ENCODE measurements at regions not wholly inside any gene's neighbourhood (a gene's known extent, or its start where the extent isn't known, plus 50 kb on each side); places are given as distances from the start of the nearest gene placed in this dataset.
A peak's percentile ranks its signal among the peaks of the same experiment; 100 is the strongest.
"Not testable (repeated sequence)": the region's sequence is repeated elsewhere in the genome, so short reads cannot be mapped to it uniquely, and the experiment has no call there.

DNA sequence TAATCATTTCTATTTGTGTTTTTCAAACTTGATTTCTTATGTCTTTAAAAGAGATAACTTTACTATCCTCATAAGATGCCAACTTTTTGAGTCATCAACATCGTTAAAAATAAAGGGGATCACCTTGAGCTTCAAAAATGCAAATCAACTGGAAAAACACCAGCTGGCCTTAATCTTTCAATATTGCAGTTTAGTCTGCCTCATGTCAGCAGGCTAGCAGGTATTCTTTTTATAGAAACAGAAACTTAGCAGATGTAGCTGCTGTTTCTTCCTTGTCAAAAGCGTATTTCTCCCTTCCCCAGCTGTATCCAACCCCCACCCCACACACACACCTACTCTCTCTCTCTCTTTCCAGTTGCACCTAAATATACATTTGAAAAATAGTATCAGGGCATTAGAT, 154.1 kb upstream of the ZNF804A start:
- Histone ChIP-seq H3K4me1 (replicated peaks in 1 of 2) (no peaks in the 10 kb centered on the region), H3K27ac (no peak overlapping the region), H3K4me3 (no peak overlapping the region)
- ATAC-seq (replicated peaks in 6 of 8): no peak
- in situ Hi-C loops (cut with MboI; ENCODE audit: low pct_unique_long_range_greater_than_20kb in 2 of 9, low sequenced_read_pairs in 9 of 9, unreplicated experiment in 9 of 9): no loop called here
- WGBS, 10 experiments: 0 to 92% (median 59%) methylated on average over 1 to 2 of the region's 2 CpGs

DNA sequence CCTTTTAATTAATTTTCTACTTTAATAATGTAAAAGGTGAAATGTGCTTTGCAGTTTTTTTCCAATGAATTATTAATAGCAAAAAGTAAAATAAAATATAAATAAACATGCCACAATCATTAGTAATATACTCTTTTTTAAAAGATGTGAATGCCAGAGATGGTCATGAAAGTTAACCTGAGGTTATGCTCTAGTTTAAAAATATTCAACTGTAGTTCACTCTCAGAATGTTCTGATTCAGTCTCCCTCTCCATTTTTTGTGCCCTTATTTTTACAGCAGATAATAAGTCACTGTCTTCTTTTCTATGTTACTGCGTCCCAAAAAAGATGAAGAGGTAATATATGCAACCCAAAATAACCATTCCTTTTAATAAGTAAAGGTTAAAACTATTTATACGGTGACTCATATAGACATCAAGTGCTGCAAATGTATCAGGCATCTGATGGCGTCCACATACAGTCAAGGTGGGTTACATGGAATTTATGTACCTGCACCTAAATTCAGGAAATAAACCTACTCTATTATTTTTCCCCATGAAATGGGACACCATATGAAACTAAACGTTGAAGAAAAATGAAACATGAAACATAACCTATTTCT, 153.6 kb upstream of the ZNF804A start:
- Histone ChIP-seq H3K4me3 (no peak overlapping the region), H3K4me1 (replicated peaks in 1 of 2) (no peaks in the 10 kb centered on the region), H3K27ac (no peak overlapping the region)
- WGBS, 10 experiments: 15 to 97% (median 63%) methylated on average over 1 to 4 of the region's 4 CpGs; no CpG with 5 or more reads in 1 of the 10 experiments
- in situ Hi-C loops (cut with MboI; ENCODE audit: low pct_unique_long_range_greater_than_20kb in 2 of 9, low sequenced_read_pairs in 9 of 9, unreplicated experiment in 9 of 9): no loop called here
- no peak for ATAC-seq (replicated peaks in 6 of 8)

DNA sequence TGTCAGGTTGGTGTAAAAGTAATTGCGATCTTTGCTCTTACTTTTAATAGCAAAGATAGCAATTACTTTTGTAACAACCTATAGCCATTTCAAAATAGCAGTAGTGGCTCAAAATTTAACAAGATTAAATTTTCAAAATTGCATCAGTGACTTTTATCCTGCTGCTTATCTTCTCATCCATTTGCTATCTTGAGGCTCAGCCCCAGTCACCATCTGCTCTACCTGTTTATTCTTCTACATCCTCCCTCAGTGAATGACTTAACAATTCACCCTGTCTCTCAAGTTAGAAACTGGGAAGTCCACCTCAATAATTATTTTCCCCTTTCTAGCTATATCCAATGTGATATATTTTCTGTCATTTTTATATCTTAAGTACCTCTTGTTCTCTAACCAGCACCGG, 148.6 kb upstream of the ZNF804A start:
- no peak overlapping the region for H3K4me3 ChIP-seq
- no peak overlapping the region for H3K27ac ChIP-seq
- no peaks in the 10 kb centered on the region for H3K4me1 ChIP-seq (replicated peaks in 1 of 2)
- ATAC-seq (replicated peaks in 6 of 8): no peak
- in situ Hi-C loops (cut with MboI; ENCODE audit: low pct_unique_long_range_greater_than_20kb in 2 of 9, low sequenced_read_pairs in 9 of 9, unreplicated experiment in 9 of 9): no loop called here
- 22 to 100% (median 77%) methylated on average over 1 to 2 of the region's 2 CpGs for WGBS, 10 experiments

DNA sequence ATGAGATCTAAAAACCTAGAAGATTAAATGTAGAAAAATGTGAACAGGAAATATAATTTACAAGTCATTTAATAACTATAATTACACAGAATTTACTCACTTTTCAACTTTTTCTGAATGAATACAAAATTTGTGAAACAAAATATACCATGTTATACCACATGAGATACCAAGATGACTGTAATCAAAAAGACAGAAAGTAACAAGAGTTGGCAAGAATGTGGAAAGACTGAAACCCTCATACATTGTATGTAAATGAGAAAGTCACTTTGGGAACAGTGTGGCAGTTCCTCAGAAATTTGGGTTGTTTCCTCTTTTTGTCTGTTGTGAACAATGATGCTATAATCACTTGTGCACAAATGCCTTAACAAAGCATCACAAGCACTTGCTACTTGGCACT, 145.4 kb upstream of the ZNF804A start:
- in situ Hi-C loops (cut with MboI; ENCODE audit: low pct_unique_long_range_greater_than_20kb in 2 of 9, low sequenced_read_pairs in 9 of 9, unreplicated experiment in 9 of 9): no loop called here
- Histone ChIP-seq H3K4me3 (no peak overlapping the region), H3K4me1 (replicated peaks in 1 of 2) (no peaks in the 10 kb centered on the region), H3K27ac (no peak overlapping the region)
- ATAC-seq (replicated peaks in 6 of 8): no peak

DNA sequence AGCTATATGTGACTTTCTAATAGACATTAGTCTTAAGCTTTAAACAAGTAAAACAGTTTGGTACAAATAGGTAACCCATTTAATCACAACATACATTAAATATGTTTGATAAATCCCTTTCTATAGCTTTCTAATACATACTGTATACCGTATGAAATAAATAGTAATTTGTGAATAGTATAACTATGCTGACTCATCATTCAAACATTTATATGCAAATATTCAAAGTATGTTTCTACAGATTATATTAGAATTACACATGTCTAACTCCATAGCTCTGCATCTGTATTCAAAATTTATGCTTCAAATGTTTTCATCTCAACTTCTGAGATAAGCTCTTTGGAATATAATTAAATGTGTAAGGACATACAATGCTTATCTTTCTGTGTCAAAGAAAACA, 142.7 kb upstream of the ZNF804A start:
- in situ Hi-C loops (cut with MboI; ENCODE audit: low pct_unique_long_range_greater_than_20kb in 2 of 9, low sequenced_read_pairs in 9 of 9, unreplicated experiment in 9 of 9): no loop called here
- ATAC-seq (replicated peaks in 6 of 8): peak in 1 of 8 experiments; percentile 65
- H3K4me3 ChIP-seq: no peak overlapping the region
- WGBS, 10 experiments: 0 to 100% (median 70%) methylated on average over 1 of the region's 1 CpG; no CpG with 5 or more reads in 2 of the 10 experiments
- no peak overlapping the region for H3K27ac ChIP-seq
- H3K4me1 ChIP-seq (replicated peaks in 1 of 2): no peaks in the 10 kb centered on the region

DNA sequence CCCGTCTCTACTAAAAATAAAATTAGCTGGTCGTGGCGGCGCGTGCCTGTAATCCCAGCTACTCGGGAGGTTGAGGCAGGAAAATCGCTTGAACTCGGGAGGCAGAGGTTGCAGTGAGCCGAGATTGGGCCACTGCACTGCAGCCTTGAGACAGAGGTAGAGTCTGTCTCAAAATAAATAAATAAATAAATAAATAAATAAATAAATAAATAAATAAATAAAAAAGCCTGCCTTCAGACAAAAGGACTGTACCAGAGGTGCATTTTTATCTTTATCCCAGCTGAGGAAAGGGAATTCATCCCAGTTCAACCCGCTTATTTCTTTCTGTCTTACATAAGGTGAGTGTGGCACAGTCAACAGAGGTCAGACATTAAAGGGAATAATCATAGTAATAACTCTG, 141.6 kb upstream of the ZNF804A start:
- H3K4me1 ChIP-seq (replicated peaks in 1 of 2); in situ Hi-C loops (cut with MboI; ENCODE audit: low pct_unique_long_range_greater_than_20kb in 2 of 9, low sequenced_read_pairs in 9 of 9, unreplicated experiment in 9 of 9); H3K27ac ChIP-seq; H3K4me3 ChIP-seq; ATAC-seq (replicated peaks in 6 of 8): not testable (repeated sequence)
- WGBS, 10 experiments: 29 to 100% (median 87%) methylated on average over 1 to 10 of the region's 10 CpGs

DNA sequence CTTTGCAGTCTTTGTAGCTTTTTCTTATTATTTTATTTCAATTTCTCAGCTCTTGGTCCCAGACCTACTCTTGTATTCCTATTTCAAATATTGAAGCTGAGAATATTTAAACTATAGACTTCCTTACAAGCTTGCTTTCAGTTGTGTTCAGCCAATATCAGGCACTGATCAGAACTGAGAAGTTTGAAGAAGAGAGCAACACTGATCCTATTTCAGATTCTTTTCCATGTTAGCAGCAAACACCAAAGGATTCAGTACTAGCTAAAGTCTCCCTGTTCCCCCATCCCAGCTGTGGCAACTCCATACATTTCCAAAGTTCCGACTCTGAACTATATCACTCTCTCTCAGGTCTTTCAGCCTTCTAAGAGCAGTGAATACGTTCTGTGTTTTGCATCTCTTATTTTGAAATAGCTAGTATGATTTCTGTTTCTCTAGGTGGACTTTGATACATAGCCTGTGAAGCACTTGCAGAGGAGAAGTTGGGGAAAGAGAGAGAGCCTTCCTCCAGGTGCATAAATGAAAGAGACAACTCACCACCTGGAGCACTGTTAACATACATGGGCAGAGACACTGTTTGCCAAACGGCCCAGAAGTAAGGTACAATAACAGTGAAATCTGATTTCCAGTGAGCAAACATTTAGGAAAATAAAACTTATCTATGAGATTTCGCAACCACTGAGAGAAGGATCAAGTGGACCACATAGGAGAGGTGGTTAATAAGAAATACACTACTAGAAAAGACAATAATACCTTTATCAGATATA, 135.0 kb upstream of the ZNF804A start:
- Histone ChIP-seq H3K4me1 (replicated peaks in 1 of 2) (no peaks in the 10 kb centered on the region), H3K27ac (no peak overlapping the region), H3K4me3 (no peak overlapping the region)
- in situ Hi-C loops (cut with MboI; ENCODE audit: low pct_unique_long_range_greater_than_20kb in 2 of 9, low sequenced_read_pairs in 9 of 9, unreplicated experiment in 9 of 9): no loop called here
- WGBS, 10 experiments: 0 to 100% (median 50%) methylated on average over 1 to 4 of the region's 4 CpGs; no CpG with 5 or more reads in 1 of the 10 experiments
- no peak for ATAC-seq (replicated peaks in 6 of 8)

DNA sequence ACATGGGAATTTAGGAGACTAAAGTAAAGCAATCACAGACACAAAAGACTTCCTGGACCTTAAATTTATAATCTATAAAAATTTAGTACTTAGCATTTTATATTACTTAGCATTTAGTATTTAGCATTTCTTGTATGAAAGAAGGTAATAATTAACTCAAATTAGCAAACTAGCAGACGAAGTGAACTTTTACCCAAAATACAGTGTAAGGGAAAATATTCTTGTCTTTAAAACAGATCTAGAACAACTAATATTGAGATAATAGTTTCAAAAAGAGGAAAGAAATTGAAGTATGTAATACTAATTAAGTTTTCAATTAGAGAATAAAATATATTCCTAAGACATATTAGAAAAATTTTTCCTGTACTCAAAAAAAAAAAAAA, 134.5 kb upstream of the ZNF804A start:
- Histone ChIP-seq H3K27ac (no peak overlapping the region), H3K4me1 (replicated peaks in 1 of 2) (no peaks in the 10 kb centered on the region), H3K4me3 (no peak overlapping the region)
- no peak for ATAC-seq (replicated peaks in 6 of 8)
- in situ Hi-C loops (cut with MboI; ENCODE audit: low pct_unique_long_range_greater_than_20kb in 2 of 9, low sequenced_read_pairs in 9 of 9, unreplicated experiment in 9 of 9): no loop called here
- 0 to 88% (median 60%) methylated on average over 1 of the region's 1 CpG; no CpG with 5 or more reads in 1 of the 10 experiments for WGBS, 10 experiments

DNA sequence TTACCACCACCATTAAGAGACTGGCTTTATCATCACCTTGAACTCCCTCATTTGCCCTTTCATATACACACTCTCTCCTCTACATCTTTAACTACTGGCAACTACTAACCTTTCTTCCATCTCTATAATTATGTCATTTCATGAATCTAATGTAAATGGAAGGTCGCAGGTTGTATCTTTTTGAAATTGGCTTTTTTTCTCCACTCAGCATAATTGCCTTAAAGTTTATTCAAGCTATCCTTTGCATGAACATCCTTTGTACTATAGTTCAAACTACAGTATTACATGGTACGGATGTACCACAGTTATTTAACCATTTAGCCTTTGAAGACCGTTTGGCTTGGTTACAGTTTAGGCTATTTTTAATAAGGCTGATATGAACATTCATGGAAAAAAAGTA, 129.5 kb upstream of the ZNF804A start:
- in situ Hi-C loops (cut with MboI; ENCODE audit: low pct_unique_long_range_greater_than_20kb in 2 of 9, low sequenced_read_pairs in 9 of 9, unreplicated experiment in 9 of 9): no loop called here
- WGBS, 10 experiments: 0 to 94% (median 31%) methylated on average over 1 to 3 of the region's 3 CpGs; no CpG with 5 or more reads in 1 of the 10 experiments
- H3K4me1 ChIP-seq (replicated peaks in 1 of 2): no peaks in the 10 kb centered on the region
- ATAC-seq (replicated peaks in 6 of 8): peak in 1 of 8 experiments; percentile 60
- H3K27ac ChIP-seq: no peak overlapping the region
- no peak overlapping the region for H3K4me3 ChIP-seq

DNA sequence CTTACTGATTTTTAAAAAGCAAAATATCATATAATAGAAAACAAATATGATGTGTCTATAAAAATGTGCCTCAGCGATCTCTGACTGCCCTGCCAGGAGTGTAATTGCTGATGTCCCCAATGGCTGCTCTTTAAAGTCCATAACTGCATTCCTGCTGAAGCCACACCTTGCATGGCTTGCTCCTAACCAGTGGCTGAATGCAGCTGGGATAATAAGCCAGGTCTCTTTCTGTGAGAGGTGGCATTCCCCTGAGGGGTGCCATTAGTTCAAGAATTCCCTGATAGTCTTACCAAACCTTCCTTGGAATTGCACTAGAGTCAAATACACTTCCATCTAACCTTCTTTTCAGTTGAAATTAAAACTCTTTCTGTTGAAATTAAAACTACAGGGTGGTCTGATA, 125.8 kb upstream of the ZNF804A start:
- Histone ChIP-seq H3K27ac (no peak overlapping the region), H3K4me3 (no peak overlapping the region), H3K4me1 (replicated peaks in 1 of 2) (no peaks in the 10 kb centered on the region)
- ATAC-seq (replicated peaks in 6 of 8): no peak
- in situ Hi-C loops (cut with MboI; ENCODE audit: low pct_unique_long_range_greater_than_20kb in 2 of 9, low sequenced_read_pairs in 9 of 9, unreplicated experiment in 9 of 9): no loop called here
- 0 to 100% (median 50%) methylated on average over 1 of the region's 1 CpG; no CpG with 5 or more reads in 3 of the 10 experiments for WGBS, 10 experiments

DNA sequence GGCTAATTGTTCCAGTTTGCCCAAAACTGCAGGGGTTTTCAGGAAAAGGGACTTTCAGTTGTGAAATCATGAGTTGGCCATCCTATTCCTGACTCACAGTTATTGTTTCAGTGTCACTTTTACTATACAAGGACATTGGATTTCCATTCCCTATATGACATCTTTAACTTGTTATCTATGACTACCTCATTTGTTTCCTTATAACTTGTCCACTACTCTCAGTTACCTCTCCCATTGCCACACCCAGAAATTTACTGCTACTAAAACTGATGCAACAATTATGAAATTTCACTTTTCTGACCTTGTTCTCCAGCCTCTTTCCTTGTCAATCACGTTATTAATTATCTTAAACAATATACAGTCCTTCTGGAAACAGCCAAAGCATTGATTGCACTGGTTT, 116.5 kb upstream of the ZNF804A start:
- ATAC-seq (replicated peaks in 6 of 8): no peak
- in situ Hi-C loops (cut with MboI; ENCODE audit: low pct_unique_long_range_greater_than_20kb in 2 of 9, low sequenced_read_pairs in 9 of 9, unreplicated experiment in 9 of 9): no loop called here
- 0 to 80% (median 50%) methylated on average over 1 of the region's 1 CpG; no CpG with 5 or more reads in 1 of the 10 experiments for WGBS, 10 experiments

DNA sequence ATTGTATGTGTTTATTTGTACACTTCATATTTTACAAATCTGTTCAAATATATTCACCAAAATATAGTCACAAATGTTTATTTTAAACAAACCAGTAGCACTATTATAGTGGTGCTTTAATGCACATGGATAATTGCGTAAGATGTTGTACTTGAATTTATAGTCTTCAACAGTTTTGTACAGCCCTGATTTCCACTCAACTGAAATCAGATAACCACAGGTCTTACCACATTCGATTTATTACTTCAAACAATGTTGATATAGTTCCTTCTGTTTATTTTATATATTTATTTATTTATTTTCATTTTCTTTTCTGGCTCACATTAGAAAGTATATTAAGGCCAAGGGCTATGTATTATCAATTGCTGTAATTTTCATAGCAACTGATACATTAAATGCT, 99.4 kb upstream of the ZNF804A start:
- H3K4me1 ChIP-seq (replicated peaks in 1 of 2): peaks cover 2 to 6% of the 10 kb centered on the region in 2 donors
- in situ Hi-C loops (cut with MboI; ENCODE audit: low pct_unique_long_range_greater_than_20kb in 2 of 9, low sequenced_read_pairs in 9 of 9, unreplicated experiment in 9 of 9): no loop called here
- no peak for ATAC-seq (replicated peaks in 6 of 8)
- no peak overlapping the region for H3K27ac ChIP-seq
- H3K4me3 ChIP-seq: no peak overlapping the region
- 23 to 100% (median 90%) methylated on average over 1 to 2 of the region's 2 CpGs for WGBS, 10 experiments

More for the DNA sequence above, 116.5 kb upstream of the ZNF804A start:
- no peak overlapping the region for H3K27ac ChIP-seq
- no peaks in the 10 kb centered on the region for H3K4me1 ChIP-seq (replicated peaks in 1 of 2)
- H3K4me3 ChIP-seq: no peak overlapping the region

DNA sequence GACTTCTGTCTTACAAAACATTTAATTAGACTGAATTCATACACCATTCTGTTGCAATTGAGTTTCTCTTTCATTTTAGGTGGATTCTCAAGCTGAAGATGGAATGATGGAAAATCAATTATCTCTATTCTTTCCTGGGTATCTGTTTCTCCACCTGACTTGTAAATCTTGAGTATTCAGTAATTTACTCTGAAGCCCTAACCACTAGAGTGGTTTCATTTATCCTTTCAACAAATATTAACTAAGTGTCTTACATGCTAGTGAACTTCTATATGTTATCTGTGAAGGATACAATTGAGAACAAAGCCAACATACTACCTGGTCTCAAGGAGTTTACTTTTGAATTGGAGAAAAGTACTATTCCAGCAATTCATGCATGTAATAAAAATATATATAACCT, 94.1 kb upstream of the ZNF804A start:
- no peak overlapping the region for H3K27ac ChIP-seq
- in situ Hi-C loops (cut with MboI; ENCODE audit: low pct_unique_long_range_greater_than_20kb in 2 of 9, low sequenced_read_pairs in 9 of 9, unreplicated experiment in 9 of 9): no loop called here
- no peaks in the 10 kb centered on the region for H3K4me1 ChIP-seq (replicated peaks in 1 of 2)
- no peak for ATAC-seq (replicated peaks in 6 of 8)
- H3K4me3 ChIP-seq: no peak overlapping the region

DNA sequence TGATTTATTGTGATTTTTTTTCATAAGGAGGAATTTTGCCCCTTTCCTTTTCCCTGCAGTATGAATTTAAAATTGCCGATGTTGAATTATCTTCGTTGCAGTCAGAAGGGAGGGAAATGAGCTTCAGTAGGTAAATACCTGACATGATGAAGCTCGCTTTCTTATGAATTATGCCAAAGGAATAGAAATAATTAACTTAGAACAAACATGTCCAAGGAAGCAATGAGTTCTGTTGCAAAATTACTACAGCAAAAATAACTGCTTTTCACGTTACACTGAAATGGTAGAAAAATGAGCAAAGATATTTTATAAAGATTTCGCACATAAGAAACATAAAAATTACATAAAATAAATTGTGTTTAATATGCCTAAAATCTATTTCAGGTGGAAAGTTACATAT, 91.1 kb upstream of the ZNF804A start:
- no peak for ATAC-seq (replicated peaks in 6 of 8)
- Histone ChIP-seq H3K4me1 (replicated peaks in 1 of 2) (no peaks in the 10 kb centered on the region), H3K4me3 (no peak overlapping the region), H3K27ac (no peak overlapping the region)
- 35 to 100% (median 86%) methylated on average over 2 to 5 of the region's 5 CpGs for WGBS, 10 experiments
- in situ Hi-C loops (cut with MboI; ENCODE audit: low pct_unique_long_range_greater_than_20kb in 2 of 9, low sequenced_read_pairs in 9 of 9, unreplicated experiment in 9 of 9): no loop called here
